H9 (cell line): ENCODE measurements at regions not wholly inside any gene's neighbourhood (a gene's known extent, or its start where the extent isn't known, plus 50 kb on each side); places are given as distances from the start of the nearest gene placed in this dataset.

ENCODE experiments used
- DNase-seq: peaks from one replicate; pipeline ENCODE4 v3.0.0-alpha.2; 2017
- H2AFZ ChIP-seq: one replicate; pipeline ENCODE4 v1.6.1; 2013; ENCODE audit warnings: mild to moderate bottlenecking, low read length, control low read depth, moderate library complexity
- H2AK5ac ChIP-seq: 2 replicates; pipeline ENCODE4 v1.6.1; 2013; ENCODE audit warnings: low read length, control low read depth, mixed read lengths; ENCODE audit not compliant: insufficient read length
- H2BK120ac ChIP-seq: one replicate; pipeline ENCODE4 v1.6.1; 2013; ENCODE audit warnings: low read depth, mild to moderate bottlenecking, low read length, control low read depth, inconsistent platforms; ENCODE audit not compliant: poor library complexity, severe bottlenecking
- H2BK12ac ChIP-seq: 2 replicates; pipeline ENCODE4 v1.6.1; 2013; ENCODE audit warnings: low read length, control low read depth, mixed read lengths, low read depth; ENCODE audit not compliant: insufficient read length
- H2BK15ac ChIP-seq: 2 replicates; pipeline ENCODE4 v1.6.1; 2013; ENCODE audit warnings: low read depth, low read length, control low read depth
- H2BK20ac ChIP-seq: one replicate; pipeline ENCODE4 v1.6.1; 2013; ENCODE audit warnings: low read depth, mild to moderate bottlenecking, low read length, control low read depth, inconsistent platforms; ENCODE audit not compliant: poor library complexity, severe bottlenecking
- H2BK5ac ChIP-seq: 2 replicates; pipeline ENCODE4 v1.6.1; 2013; ENCODE audit warnings: low read length, control low read depth, mixed read lengths; ENCODE audit not compliant: insufficient read length
- H3K14ac ChIP-seq: 2 replicates; pipeline ENCODE4 v1.6.1; 2013; ENCODE audit warnings: low read length, control low read depth; ENCODE audit not compliant: insufficient read depth
- H3K18ac ChIP-seq: 2 replicates; pipeline ENCODE4 v1.6.1; 2013; ENCODE audit warnings: low read depth, mild to moderate bottlenecking, mixed read lengths, low read length, control low read depth; ENCODE audit not compliant: insufficient read length
- H3K23ac ChIP-seq: 2 replicates; pipeline ENCODE4 v1.6.1; 2013; ENCODE audit warnings: low read length, control low read depth, mixed read lengths, low read depth; ENCODE audit not compliant: insufficient read length
- H3K23me2 ChIP-seq: 2 replicates; pipeline ENCODE4 v1.6.1; 2013; ENCODE audit warnings: low read depth, mild to moderate bottlenecking, mixed read lengths, low read length, control low read depth; ENCODE audit not compliant: insufficient read length, poor library complexity, severe bottlenecking
- H3K27ac ChIP-seq: 2 replicates; pipeline ENCODE4 v1.5.1; 2013; ENCODE audit warnings: low read length, control low read depth, mixed read lengths, low read depth; ENCODE audit not compliant: insufficient read length
- H3K27me3 ChIP-seq: 2 replicates; pipeline ENCODE4 v1.6.1; 2013; ENCODE audit warnings: low read length, control low read depth, inconsistent platforms; ENCODE audit not compliant: insufficient read depth
- H3K4ac ChIP-seq: 2 replicates; pipeline ENCODE4 v1.6.1; 2013; ENCODE audit warnings: low read depth, mild to moderate bottlenecking, control low read depth, inconsistent platforms, low read length, moderate library complexity
- H3K4me1 ChIP-seq: 2 replicates; pipeline ENCODE4 v1.6.1; 2013; ENCODE audit warnings: low read length, control low read depth, inconsistent platforms; ENCODE audit not compliant: insufficient read depth
- H3K4me2 ChIP-seq: 2 replicates; pipeline ENCODE4 v1.6.1; 2013; ENCODE audit warnings: low read length, control low read depth, mixed read lengths; ENCODE audit not compliant: insufficient read length, insufficient read depth
- H3K56ac ChIP-seq: 2 replicates; pipeline ENCODE4 v1.6.1; 2013; ENCODE audit warnings: low read depth, mild to moderate bottlenecking, mixed read lengths, low read length, control low read depth; ENCODE audit not compliant: insufficient read length
- H3K79me1 ChIP-seq: 2 replicates; pipeline ENCODE4 v1.6.1; 2013; ENCODE audit warnings: low read depth, mild to moderate bottlenecking, moderate library complexity, low read length, control low read depth, inconsistent platforms; ENCODE audit not compliant: insufficient read depth, poor library complexity, severe bottlenecking
- H3K79me2 ChIP-seq: 2 replicates; pipeline ENCODE4 v1.6.1; 2013; ENCODE audit warnings: low read length, control low read depth, inconsistent platforms; ENCODE audit not compliant: insufficient read depth
- H3K9ac ChIP-seq: 2 replicates; pipeline ENCODE4 v1.6.1; 2013; ENCODE audit warnings: low read length, control low read depth, mixed read lengths; ENCODE audit not compliant: insufficient read length; ENCODE audit errors: extremely low read depth
- H3K9me3 ChIP-seq: one replicate; pipeline ENCODE4 v1.6.1; 2013; ENCODE audit warnings: low read depth, low read length, inconsistent platforms; ENCODE audit not compliant: control insufficient read depth
- H3T11ph ChIP-seq: one replicate; pipeline ENCODE4 v1.6.1; 2013; ENCODE audit warnings: mild to moderate bottlenecking, low read length, control low read depth, inconsistent platforms
- H4K20me1 ChIP-seq: one replicate; pipeline ENCODE4 v1.6.1; 2013; ENCODE audit not compliant: control insufficient read depth, insufficient read length, insufficient read depth
- H4K5ac ChIP-seq: 2 replicates; pipeline ENCODE4 v1.6.1; 2013; ENCODE audit warnings: low read depth, mild to moderate bottlenecking, mixed read lengths, low read length, control low read depth; ENCODE audit not compliant: insufficient read length
- H4K8ac ChIP-seq: replicated peaks from 2 replicates; pipeline ENCODE4 v1.6.1; 2013; ENCODE audit warnings: low read length, control low read depth, mixed read lengths, low read depth; ENCODE audit not compliant: insufficient read length
- H4K91ac ChIP-seq: 2 replicates; pipeline ENCODE4 v1.6.1; 2013; ENCODE audit warnings: low read depth, mild to moderate bottlenecking, moderate library complexity, mixed read lengths, low read length, control low read depth; ENCODE audit not compliant: insufficient read length
- H3K27ac Mint-ChIP-seq, 3 experiments: 2 replicates in 2 of 3; 3 replicates in 1 of 3; pipeline ENCODE4 v1.8.0; 2020 to 2021; ENCODE audit warnings: mixed read lengths in 3 of 3, mild to moderate bottlenecking in 1 of 3, moderate library complexity in 1 of 3
- H3K27me3 Mint-ChIP-seq: 2 replicates; pipeline ENCODE4 v1.8.0; 2021; ENCODE audit warnings: low read depth, mild to moderate bottlenecking, moderate library complexity, mixed read lengths
- H3K36me3 Mint-ChIP-seq, 3 experiments: 2 replicates in 2 of 3; 3 replicates in 1 of 3; pipeline ENCODE4 v1.8.0; 2020 to 2021; ENCODE audit warnings: low read depth in 3 of 3, mixed read lengths in 3 of 3; ENCODE audit not compliant: insufficient read depth in 1 of 3
- H3K4me1 Mint-ChIP-seq, 2 experiments: 2 replicates each; pipeline ENCODE4 v1.8.0; 2020; ENCODE audit warnings: mixed read lengths in 2 of 2
- H3K4me3 Mint-ChIP-seq, 2 experiments: 2 replicates in 1 of 2; 3 replicates in 1 of 2; pipeline ENCODE4 v1.8.0; 2020 to 2021; ENCODE audit warnings: mild to moderate bottlenecking in 2 of 2, mixed read lengths in 2 of 2, moderate library complexity in 1 of 2
- H3K9me3 Mint-ChIP-seq, 2 experiments: 2 replicates in 1 of 2; 3 replicates in 1 of 2; pipeline ENCODE4 v1.8.0; 2020; ENCODE audit warnings: mild to moderate bottlenecking in 2 of 2, mixed read lengths in 2 of 2, moderate library complexity in 1 of 2
- CTCF ChIP-seq: fragments of 200-600 bp; sonication (generic); conservative IDR thresholded peaks from 3 replicates; pipeline ENCODE4 v1.8.0; 2021; ENCODE audit warnings: antibody characterized with exemption, mild to moderate bottlenecking
- WGBS: extraction: QIAGEN DNeasy Blood & Tissue Kit; methylation state at CpG from one replicate; pipeline ENCODE4 v1.1.7; 2013; ENCODE audit warnings: missing lambda C conversion rate, low lambda C conversion rate, mixed read lengths; ENCODE audit not compliant: insufficient read length; ENCODE audit errors: extremely low coverage; 5-methylcytosine and 5-hydroxymethylcytosine counted together

GRCh38 chr2:217033186-217033585 lies 173.3 kb upstream of the TNP1 start:
- Histone ChIP-seq H2BK20ac (no peak overlapping the region), H3K18ac (no peak overlapping the region), H2BK15ac (no peak overlapping the region), H3K4ac (no peak overlapping the region), H3K4me2 (no peak overlapping the region), H2AK5ac (no peak overlapping the region), H3K14ac (no peak overlapping the region), H4K8ac (no peak overlapping the region), H3K27me3 (no peaks in the 10 kb centered on the region), H3K4me1 (no peaks in the 10 kb centered on the region), H3K23me2 (no peaks in the 10 kb centered on the region), H4K5ac (no peak overlapping the region), H2BK12ac (no peak overlapping the region), H3K56ac (no peak overlapping the region), H2AFZ (no peak overlapping the region), H3K79me1 (no peaks in the 10 kb centered on the region), H3T11ph (no peak overlapping the region), H3K9ac (no peak overlapping the region), H4K91ac (no peak overlapping the region), H2BK5ac (no peak overlapping the region), H3K23ac (no peak overlapping the region), H3K9me3 (no peaks in the 10 kb centered on the region), H4K20me1 (no peaks in the 10 kb centered on the region), H3K79me2 (no peaks in the 10 kb centered on the region), H2BK120ac (no peak overlapping the region), H3K27ac (no peak overlapping the region)
- Mint-ChIP-seq H3K27me3 (peaks cover 24% of the 10 kb centered on the region), H3K4me3 (no peak overlapping the region), H3K4me1 (peaks cover 4 to 10% of the 10 kb centered on the region in 2 experiments), H3K27ac (no peak overlapping the region), H3K9me3 (no peaks in the 10 kb centered on the region), H3K36me3 (no peaks in the 10 kb centered on the region)
- DNase-seq: no peak
- TF ChIP-seq CTCF: no peak
- WGBS: no CpG with 5 or more reads among the region's 5 CpGs
